GM12878 (cell line): ENCODE measurements at regions not wholly inside any gene's neighbourhood (a gene's known extent, or its start where the extent isn't known, plus 50 kb on each side); places are given as distances from the start of the nearest gene placed in this dataset.

ENCODE experiments used
- ATAC-seq: fragments of 200-7000 bp; cut with Tn5 transposase; 3 replicates; pipeline ENCODE4 v1.9.1; 2020; ENCODE audit warnings: mild to moderate bottlenecking, moderate library complexity
- BruUV-seq: library from RNA; stranded (reverse); fragments of 400-500 nt; replicated peaks from 2 replicates; lab custom pipeline; 2021; lab: Mats Ljungman, UMichigan
- CTCF ChIA-PET: fragments of 300-600 bp; sonication (Branson Sonifier 250); formaldehyde crosslinking; extraction: SDS; loops from one replicate; lab custom pipeline; 2021; ENCODE audit warnings: inconsistent platforms; lab: Yijun Ruan, JAX
- POLR2A ChIA-PET: fragments of 350-600 bp; formaldehyde crosslinking; extraction: SDS; loops from one replicate; lab custom pipeline; 2021; ENCODE audit warnings: inconsistent platforms; lab: Charles Lee
- RAD21 ChIA-PET: fragments of 300-600 bp; sonication (Branson Sonifier 250); formaldehyde crosslinking; loops from one replicate; lab custom pipeline; 2023; ENCODE audit warnings: antibody characterized with exemption; ENCODE audit not compliant: unreplicated experiment; lab: Charles Lee
- SMC1A ChIA-PET: fragments of 300-600 bp; sonication (Branson Sonifier 250); formaldehyde crosslinking; loops from one replicate; lab custom pipeline; 2023; ENCODE audit not compliant: unreplicated experiment, uncharacterized antibody; lab: Charles Lee
- DNase-seq: peaks from one replicate; pipeline ENCODE4 v3.0.0-alpha.2; 2011; ENCODE audit warnings: low read depth, low spot score
- FAIRE-seq: peaks from 3 replicates; lab custom pipeline; 2011; peaks lifted over from hg19 to GRCh38; lab: Jason Lieb, UNC
- H2AFZ ChIP-seq: 2 replicates; pipeline ENCODE4 v1.6.0; 2011; ENCODE audit warnings: low read depth, low read length, control low read depth; ENCODE audit not compliant: control insufficient read depth
- H3K27ac ChIP-seq: 2 replicates; pipeline ENCODE4 v1.5.1; 2011; ENCODE audit warnings: control low read depth; ENCODE audit not compliant: control insufficient read depth, insufficient read depth
- H3K27me3 ChIP-seq, 2 experiments: replicated peaks in 1 of 2; 2 replicates each; pipeline versions ENCODE4 v1.6.0 to v1.6.1; 2011; ENCODE audit warnings: low read length in 1 of 2; ENCODE audit not compliant: control insufficient read depth in 2 of 2, insufficient read depth in 2 of 2
- H3K36me3 ChIP-seq, 2 experiments: 2 replicates each; pipeline ENCODE4 v1.5.1; 2011; ENCODE audit warnings: low read length in 1 of 2; ENCODE audit not compliant: control insufficient read depth in 2 of 2, insufficient read depth in 2 of 2
- H3K4me1 ChIP-seq: 2 replicates; pipeline ENCODE4 v1.6.1; 2011; ENCODE audit warnings: mild to moderate bottlenecking, low read length, moderate library complexity, mixed read lengths; ENCODE audit not compliant: control insufficient read depth, insufficient read depth
- H3K4me2 ChIP-seq: 2 replicates; pipeline ENCODE4 v1.6.0; 2011; ENCODE audit warnings: control low read depth; ENCODE audit not compliant: control insufficient read depth, insufficient read depth
- H3K4me3 ChIP-seq: fragments of 200-600 bp; sonication (generic); 2 replicates; pipeline ENCODE4 v1.5.1; 2016
- H3K79me2 ChIP-seq: 2 replicates; pipeline ENCODE4 v1.6.0; 2011; ENCODE audit warnings: low read length; ENCODE audit not compliant: control insufficient read depth, insufficient read depth
- H3K9ac ChIP-seq: 2 replicates; pipeline ENCODE4 v1.8.0; 2011; ENCODE audit warnings: low read length, control low read depth, mixed read lengths; ENCODE audit not compliant: control insufficient read depth, insufficient read depth
- H3K9me3 ChIP-seq: replicated peaks from 3 replicates; pipeline ENCODE4 v1.5.1; 2011; ENCODE audit warnings: mild to moderate bottlenecking, low read length; ENCODE audit not compliant: control insufficient read depth, insufficient read depth
- H4K20me1 ChIP-seq: 2 replicates; pipeline ENCODE4 v1.6.0; 2011; ENCODE audit not compliant: control insufficient read depth, insufficient read depth
- BCL3 ChIP-seq: IDR thresholded peaks from 2 replicates; pipeline ENCODE4 v1.6.1; 2011; ENCODE audit warnings: borderline replicate concordance, low read depth, mild to moderate bottlenecking, moderate library complexity, low read length; ENCODE audit not compliant: insufficient read depth, poor library complexity, severe bottlenecking
- FOXM1 ChIP-seq: IDR thresholded peaks from 2 replicates; pipeline ENCODE4 v1.6.1; 2012; ENCODE audit warnings: low read depth, mild to moderate bottlenecking, inconsistent platforms, low read length, moderate library complexity
- MAX ChIP-seq: IDR thresholded peaks from 2 replicates; pipeline ENCODE4 v1.6.1; 2012; ENCODE audit warnings: low read depth, low read length, improper control_type of control experiment
- NR2C2 ChIP-seq: IDR thresholded peaks from 2 replicates; pipeline ENCODE4 v1.6.1; 2011; ENCODE audit warnings: borderline replicate concordance, low read depth; ENCODE audit not compliant: control insufficient read depth, insufficient read length
- PAX8 ChIP-seq: fragments of 450-650 bp; IDR thresholded peaks from 2 replicates; pipeline ENCODE4 v1.6.1; 2017; ENCODE audit warnings: mild to moderate bottlenecking, moderate library complexity
- POLR2A ChIP-seq: IDR thresholded peaks from 2 replicates; pipeline ENCODE4 v1.6.1; 2011; ENCODE audit warnings: low read depth, mild to moderate bottlenecking, low read length
- POU2F2 ChIP-seq: IDR thresholded peaks from 3 replicates; pipeline ENCODE4 v1.6.1; 2011; ENCODE audit warnings: low read depth, mild to moderate bottlenecking, low read length, borderline replicate concordance
- RB1 ChIP-seq: fragments of 450-650 bp; formaldehyde crosslinking; IDR thresholded peaks from 2 replicates; pipeline ENCODE4 v1.6.1; 2017; ENCODE audit warnings: mild to moderate bottlenecking, borderline replicate concordance
- REST ChIP-seq: IDR thresholded peaks from 2 replicates; pipeline ENCODE4 v1.6.1; 2012; ENCODE audit warnings: mild to moderate bottlenecking, low read depth, low read length
- SKIL ChIP-seq: fragments of 450-650 bp; IDR thresholded peaks from 2 replicates; pipeline ENCODE4 v1.6.1; 2017; ENCODE audit warnings: mild to moderate bottlenecking, low read depth, inconsistent platforms; ENCODE audit not compliant: poor library complexity, severe bottlenecking
- TCF12 ChIP-seq: IDR thresholded peaks from 2 replicates; pipeline ENCODE4 v1.6.1; 2011; ENCODE audit warnings: low read depth, mild to moderate bottlenecking, low read length
- WRNIP1 ChIP-seq: IDR thresholded peaks from 2 replicates; pipeline ENCODE4 v1.6.1; 2011; ENCODE audit warnings: low read depth, low read length, improper control_type of control experiment, borderline replicate concordance
- ZNF207 ChIP-seq: fragments of 450-650 bp; IDR thresholded peaks from 2 replicates; pipeline ENCODE4 v1.6.1; 2014; ENCODE audit warnings: antibody characterized with exemption, mild to moderate bottlenecking, borderline replicate concordance
- ZNF384 ChIP-seq: IDR thresholded peaks from 2 replicates; pipeline ENCODE4 v1.6.1; 2012; ENCODE audit warnings: low read depth, mild to moderate bottlenecking, low read length, improper control_type of control experiment, borderline replicate concordance
- WGBS: methylation state at CpG from one replicate; pipeline ENCODE4 v1.1.6; 2016; ENCODE audit warnings: low lambda C conversion rate; ENCODE audit not compliant: insufficient replicate concordance, insufficient coverage; ENCODE audit errors: missing lambda C conversion rate; 5-methylcytosine and 5-hydroxymethylcytosine counted together
- in situ Hi-C: fragments of 300-500 bp; cut with MboI; formaldehyde crosslinking; loops from 9 replicates; pipeline ENCODE4 v1.14.3; 2018; ENCODE audit warnings: mixed read lengths
- intact Hi-C: fragments of 100-400 bp; cut with micrococcal nuclease; formaldehyde crosslinking; loops from one replicate; pipeline ENCODE4 v1.14.2; 2022; ENCODE audit not compliant: unreplicated experiment

GRCh38 chr5:12269164-12269563 lies 364.9 kb upstream of the CTNND2 start (continued):
- TF ChIP-seq SKIL (no peak), RB1 (no peak), NR2C2 (no peak), POU2F2 (no peak), ZNF207 (no peak), BCL3 (no peak), POLR2A (no peak)

GRCh38 chr5:12258549-12258948 lies 354.3 kb upstream of the CTNND2 start:
- ChIA-PET CTCF (no interaction called here), POLR2A (no interaction called here), RAD21 (no interaction called here), SMC1A (interaction anchor here (1.0 to 2.0 kb wide), 3 partner anchors 8 to 12 kb away, joined by 3 to 5 read pairs (median 3); no protein-coding TSS in a partner anchor)
- H3K9me3 ChIP-seq = no peaks in the 10 kb centered on the region
- no peaks in the 10 kb centered on the region for H3K4me1 ChIP-seq
- H3K36me3 ChIP-seq = no peaks in the 10 kb centered on the region
- FAIRE-seq (no peak), ATAC-seq (no peak), DNase-seq (no peak)
- H3K4me2 ChIP-seq = no peak overlapping the region
- no peak overlapping the region for H3K9ac ChIP-seq
- no peak overlapping the region for H3K4me3 ChIP-seq
- no peak overlapping the region for H2AFZ ChIP-seq
- no peaks in the 10 kb centered on the region for H3K27me3 ChIP-seq
- H3K27ac ChIP-seq = no peak overlapping the region
- BruUV-seq = no TSS peak
- no peaks in the 10 kb centered on the region for H3K79me2 ChIP-seq
- intact Hi-C loops = no loop called here
- H4K20me1 ChIP-seq = no peaks in the 10 kb centered on the region
- in situ Hi-C loops = no loop called here
- WGBS = 6% methylated on average over 2 of the region's 2 CpGs
- TF ChIP-seq REST (no peak), TCF12 (no peak), PAX8 (no peak), WRNIP1 (no peak), ZNF384 (no peak), MAX (no peak), FOXM1 (no peak)
